CD4-positive, alpha-beta memory T cell (primary cell): ENCODE measurements at regions not wholly inside any gene's neighbourhood (a gene's known extent, or its start where the extent isn't known, plus 50 kb on each side); places are given as distances from the start of the nearest gene placed in this dataset.

Source experiments
- CTCF ChIA-PET: fragments of 350-600 bp; sonication (Branson Sonifier 250); formaldehyde crosslinking; loops from one replicate; lab custom pipeline; 2021; ENCODE audit warnings: inconsistent platforms; ENCODE audit not compliant: partially characterized antibody; lab: Charles Lee
- POLR2A ChIA-PET: fragments of 350-600 bp; sonication (Branson Sonifier 250); formaldehyde crosslinking; loops from one replicate; lab custom pipeline; 2021; ENCODE audit not compliant: partially characterized antibody; lab: Charles Lee
- DNase-seq, 5 donors: peaks; one replicate each; pipeline versions ENCODE4 v3.0.0 to v3.0.0-alpha.2; 2020 to 2022; ENCODE audit warnings: mixed read lengths in 1 of 5
- H3K27ac ChIP-seq: one replicate; pipeline ENCODE4 v1.7.0; 2013; ENCODE audit warnings: low read depth, low read length
- H3K27me3 ChIP-seq: 2 replicates; pipeline ENCODE4 v1.7.0; 2013; ENCODE audit warnings: mild to moderate bottlenecking, low read length, moderate library complexity; ENCODE audit not compliant: insufficient read depth
- H3K36me3 ChIP-seq: 2 replicates; pipeline ENCODE4 v1.7.0; 2013; ENCODE audit warnings: mild to moderate bottlenecking, low read length, moderate library complexity; ENCODE audit not compliant: insufficient read depth
- H3K4me1 ChIP-seq: 2 replicates; pipeline ENCODE4 v1.7.0; 2013; ENCODE audit warnings: mild to moderate bottlenecking, low read length, moderate library complexity; ENCODE audit not compliant: insufficient read depth
- H3K4me3 ChIP-seq, 2 donors: one replicate each; pipeline ENCODE4 v1.7.0; 2013; ENCODE audit warnings: low read length in 2 of 2, mild to moderate bottlenecking in 1 of 2
- H3K9me3 ChIP-seq, 2 donors: one replicate each; pipeline ENCODE4 v1.7.0; 2013; ENCODE audit warnings: low read length in 2 of 2, control low read depth in 1 of 2; ENCODE audit not compliant: control insufficient read depth in 1 of 2
- H3K27ac Mint-ChIP-seq, 7 donors: one replicate each; pipeline ENCODE4 v1.8.0; 2020 to 2021; ENCODE audit warnings: mixed read lengths in 7 of 7, mild to moderate bottlenecking in 6 of 7, inconsistent platforms in 3 of 7, moderate library complexity in 3 of 7
- H3K27me3 Mint-ChIP-seq, 2 donors: one replicate each; pipeline ENCODE4 v1.8.0; 2020 to 2021; ENCODE audit warnings: mixed read lengths in 2 of 2
- H3K36me3 Mint-ChIP-seq, 2 donors: one replicate each; pipeline ENCODE4 v1.8.0; 2020 to 2021; ENCODE audit warnings: mixed read lengths in 2 of 2, inconsistent platforms in 1 of 2, mild to moderate bottlenecking in 1 of 2
- H3K4me1 Mint-ChIP-seq, 4 donors: one replicate each; pipeline ENCODE4 v1.8.0; 2020 to 2021; ENCODE audit warnings: mixed read lengths in 4 of 4, mild to moderate bottlenecking in 1 of 4
- H3K4me3 Mint-ChIP-seq, 8 donors: one replicate each; pipeline ENCODE4 v1.8.0; 2020 to 2021; ENCODE audit warnings: mixed read lengths in 8 of 8, mild to moderate bottlenecking in 7 of 8, moderate library complexity in 6 of 8, inconsistent platforms in 3 of 8
- H3K9me3 Mint-ChIP-seq, 8 donors: one replicate each; pipeline ENCODE4 v1.8.0; 2020 to 2021; ENCODE audit warnings: mixed read lengths in 8 of 8, mild to moderate bottlenecking in 5 of 8, inconsistent platforms in 3 of 8, moderate library complexity in 1 of 8
- intact Hi-C: fragments of 100-400 bp; cut with micrococcal nuclease; formaldehyde crosslinking; loops from one replicate; pipeline ENCODE4 v1.15.1; 2023

DNA sequence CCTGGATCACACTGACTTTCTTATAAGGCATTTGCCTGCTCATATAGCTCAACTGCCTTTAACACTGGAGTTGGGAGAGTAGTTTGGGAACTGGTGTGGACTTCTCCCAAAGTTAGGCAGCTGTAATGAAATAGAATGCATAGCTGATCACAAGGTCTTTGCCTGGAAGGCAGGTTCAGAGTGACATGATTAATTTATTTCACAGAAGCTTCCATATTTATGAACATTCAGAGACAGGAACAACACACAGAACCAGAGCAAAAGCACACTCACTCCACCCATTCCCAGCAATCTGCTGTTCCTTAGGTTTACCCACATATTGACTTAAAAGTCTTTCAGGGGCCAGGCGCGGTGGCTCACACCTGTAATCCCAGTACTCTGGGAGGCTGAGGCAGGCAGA lies 234.2 kb downstream of the REEP3 start:
- Mint-ChIP-seq H3K27me3 (peaks cover 11 to 12% of the 10 kb centered on the region in 2 donors), H3K4me3 (no peak overlapping the region), H3K27ac (peak overlapping the region in 1 of 7 donors; percentile 25), H3K9me3 (peaks cover 0 to 2% (median 0%) of the 10 kb centered on the region in 8 donors), H3K36me3 (no peaks in the 10 kb centered on the region), H3K4me1 (no peaks in the 10 kb centered on the region)
- ChIA-PET POLR2A (no interaction called here), CTCF (no interaction called here)
- intact Hi-C loops, result no loop called here
- no peaks in the 10 kb centered on the region for H3K36me3 ChIP-seq
- no peaks in the 10 kb centered on the region for H3K4me1 ChIP-seq
- no peak for DNase-seq
- H3K9me3 ChIP-seq, result no peaks in the 10 kb centered on the region
- H3K27ac ChIP-seq, result no peak overlapping the region
- H3K27me3 ChIP-seq, result no peaks in the 10 kb centered on the region
- H3K4me3 ChIP-seq, result no peak overlapping the region

DNA sequence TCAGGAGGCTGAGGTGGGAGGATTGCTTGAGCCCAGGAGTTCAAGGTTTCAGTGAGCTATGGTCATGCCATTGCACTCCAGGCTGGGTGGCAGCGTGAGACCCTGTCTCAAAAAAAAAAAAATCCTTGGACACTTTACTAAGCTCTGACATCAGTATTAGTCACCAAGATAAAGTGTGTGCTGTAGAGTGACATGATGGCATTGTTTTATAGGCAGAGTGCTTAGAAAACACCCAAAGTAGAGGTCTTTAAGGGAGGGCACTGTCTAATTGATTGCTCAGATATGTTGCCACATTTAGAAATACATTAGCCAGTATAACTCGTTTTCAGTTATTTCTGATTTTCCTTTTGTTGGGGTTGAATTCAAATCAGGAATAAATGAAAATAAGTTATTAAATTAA lies 235.9 kb downstream of the REEP3 start:
- Histone ChIP-seq H3K27ac (no peak overlapping the region), H3K9me3 (no peaks in the 10 kb centered on the region), H3K4me1 (no peaks in the 10 kb centered on the region), H3K4me3 (no peak overlapping the region), H3K27me3 (no peaks in the 10 kb centered on the region), H3K36me3 (no peaks in the 10 kb centered on the region)
- ChIA-PET POLR2A (no interaction called here), CTCF (interaction anchor here (1.4 kb wide), 1 partner anchor 10 kb away, joined by 4 read pairs; no protein-coding TSS in a partner anchor)
- H3K4me1 Mint-ChIP-seq, result no peaks in the 10 kb centered on the region
- no peak overlapping the region for H3K27ac Mint-ChIP-seq
- peaks cover 0 to 2% (median 0%) of the 10 kb centered on the region in 8 donors for H3K9me3 Mint-ChIP-seq
- intact Hi-C loops, result no loop called here
- H3K4me3 Mint-ChIP-seq, result no peak overlapping the region
- DNase-seq, result no peak
- H3K27me3 Mint-ChIP-seq, result peaks cover 11 to 13% of the 10 kb centered on the region in 2 donors
- no peaks in the 10 kb centered on the region for H3K36me3 Mint-ChIP-seq

DNA sequence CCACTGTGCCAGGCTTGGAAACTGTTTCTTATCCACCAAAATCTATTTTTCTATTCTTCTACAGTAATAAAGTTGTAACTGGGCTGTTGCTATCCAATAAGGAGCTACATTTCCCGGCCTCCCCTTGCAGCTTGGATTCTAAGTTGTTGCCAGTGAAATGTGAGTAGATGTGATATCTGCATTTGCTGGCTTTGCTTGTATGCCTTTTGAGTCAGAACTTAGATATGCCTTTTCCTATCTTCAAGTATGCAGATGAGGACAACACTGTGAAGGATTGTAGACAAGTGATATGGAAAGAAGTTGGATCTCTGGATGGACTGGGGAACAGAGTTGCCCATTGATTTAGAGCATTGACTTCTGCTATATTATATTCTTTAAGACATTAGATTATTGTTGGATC lies 236.9 kb downstream of the REEP3 start:
- H3K4me3 ChIP-seq, result no peak overlapping the region
- H3K27ac ChIP-seq, result no peak overlapping the region
- no peaks in the 10 kb centered on the region for H3K36me3 ChIP-seq
- intact Hi-C loops, result no loop called here
- CTCF ChIA-PET, result interaction anchor here (1.4 to 1.5 kb wide), 2 partner anchors 9 to 591 kb away, joined by 4 read pairs; no protein-coding TSS in a partner anchor
- peaks cover 11% of the 10 kb centered on the region in 2 donors for H3K27me3 Mint-ChIP-seq
- H3K36me3 Mint-ChIP-seq, result no peaks in the 10 kb centered on the region
- H3K4me1 ChIP-seq, result no peaks in the 10 kb centered on the region
- no peak overlapping the region for H3K4me3 Mint-ChIP-seq
- no peak for DNase-seq
- H3K9me3 ChIP-seq, result no peaks in the 10 kb centered on the region
- POLR2A ChIA-PET, result no interaction called here
- no peaks in the 10 kb centered on the region for H3K27me3 ChIP-seq
- peaks cover 0 to 2% (median 0%) of the 10 kb centered on the region in 8 donors for H3K9me3 Mint-ChIP-seq
- peak overlapping the region in 1 of 7 donors; percentile 18 for H3K27ac Mint-ChIP-seq
- H3K4me1 Mint-ChIP-seq, result no peaks in the 10 kb centered on the region

DNA sequence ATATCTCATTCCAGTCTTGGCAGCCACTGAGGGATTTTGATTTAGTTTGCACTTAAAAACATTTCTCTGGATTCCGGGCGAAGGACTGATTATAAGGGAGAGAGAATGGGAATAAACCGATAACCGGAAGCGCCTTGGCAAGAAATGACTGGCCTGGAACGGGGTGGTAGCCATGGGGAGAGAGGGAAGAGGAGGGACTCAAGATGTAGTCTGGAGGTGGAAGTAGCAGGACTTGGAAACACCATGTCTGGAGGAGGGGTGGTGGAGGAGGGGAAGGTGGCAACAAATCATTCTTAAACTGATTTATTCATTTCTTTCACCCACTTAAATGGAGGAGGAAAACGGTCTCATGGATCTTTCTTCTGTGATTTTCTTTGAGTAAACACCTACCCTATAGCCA lies 238.1 kb downstream of the REEP3 start:
- peaks cover 0 to 2% (median 0%) of the 10 kb centered on the region in 8 donors for H3K9me3 Mint-ChIP-seq

DNA sequence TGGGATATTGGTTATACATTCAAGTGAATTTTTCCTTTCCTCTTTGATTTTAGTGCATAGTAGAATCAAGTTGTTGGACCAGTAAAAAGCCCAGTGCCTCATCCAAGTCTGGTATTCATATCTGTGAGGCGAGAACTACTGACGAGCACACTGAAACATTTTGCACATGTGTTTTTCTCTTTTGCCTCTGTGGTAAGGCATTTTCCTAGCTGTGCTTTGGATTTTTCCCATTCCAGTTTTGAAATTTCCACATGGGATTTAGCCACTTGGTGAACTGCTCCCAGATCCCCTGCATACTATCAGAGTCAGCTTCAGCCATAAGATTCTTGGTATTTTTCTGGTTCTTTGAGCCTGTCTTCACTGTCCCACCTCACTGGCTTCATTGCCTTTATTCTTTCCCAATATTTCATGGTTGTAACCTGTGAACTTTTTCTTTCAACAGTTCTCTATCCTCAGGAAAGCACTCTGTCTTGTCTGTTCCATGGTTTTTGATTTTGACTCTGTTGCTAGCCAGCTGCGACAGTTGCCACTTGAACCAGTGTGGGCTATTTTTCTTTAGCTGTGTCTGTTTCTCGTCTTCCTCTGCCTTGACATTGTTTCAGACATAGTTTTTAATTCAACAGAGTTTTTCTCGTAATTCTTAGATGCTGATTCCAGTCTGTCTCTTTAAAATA lies 239.0 kb downstream of the REEP3 start:
- Histone ChIP-seq H3K9me3 (no peaks in the 10 kb centered on the region), H3K4me1 (no peaks in the 10 kb centered on the region), H3K27me3 (no peaks in the 10 kb centered on the region), H3K27ac (no peak overlapping the region), H3K4me3 (no peak overlapping the region), H3K36me3 (no peaks in the 10 kb centered on the region)
- no peaks in the 10 kb centered on the region for H3K36me3 Mint-ChIP-seq
- ChIA-PET CTCF (no interaction called here), POLR2A (no interaction called here)
- H3K9me3 Mint-ChIP-seq, result no peaks in the 10 kb centered on the region
- DNase-seq, result no peak
- H3K4me3 Mint-ChIP-seq, result no peak overlapping the region
- H3K4me1 Mint-ChIP-seq, result no peaks in the 10 kb centered on the region
- no peak overlapping the region for H3K27ac Mint-ChIP-seq
- peaks cover 8 to 13% of the 10 kb centered on the region in 2 donors for H3K27me3 Mint-ChIP-seq
- intact Hi-C loops, result no loop called here

More for the DNA sequence above, 238.1 kb downstream of the REEP3 start:
- Histone ChIP-seq H3K27me3 (no peaks in the 10 kb centered on the region), H3K36me3 (no peaks in the 10 kb centered on the region), H3K4me3 (no peak overlapping the region), H3K9me3 (no peaks in the 10 kb centered on the region), H3K27ac (no peak overlapping the region), H3K4me1 (no peaks in the 10 kb centered on the region)
- POLR2A ChIA-PET, result no interaction called here
- no peaks in the 10 kb centered on the region for H3K36me3 Mint-ChIP-seq
- H3K4me3 Mint-ChIP-seq, result no peak overlapping the region
- intact Hi-C loops, result no loop called here
- no peak overlapping the region for H3K27ac Mint-ChIP-seq
- DNase-seq, result no peak
- peaks cover 8 to 12% of the 10 kb centered on the region in 2 donors for H3K27me3 Mint-ChIP-seq
- no peaks in the 10 kb centered on the region for H3K4me1 Mint-ChIP-seq
- CTCF ChIA-PET, result no interaction called here

DNA sequence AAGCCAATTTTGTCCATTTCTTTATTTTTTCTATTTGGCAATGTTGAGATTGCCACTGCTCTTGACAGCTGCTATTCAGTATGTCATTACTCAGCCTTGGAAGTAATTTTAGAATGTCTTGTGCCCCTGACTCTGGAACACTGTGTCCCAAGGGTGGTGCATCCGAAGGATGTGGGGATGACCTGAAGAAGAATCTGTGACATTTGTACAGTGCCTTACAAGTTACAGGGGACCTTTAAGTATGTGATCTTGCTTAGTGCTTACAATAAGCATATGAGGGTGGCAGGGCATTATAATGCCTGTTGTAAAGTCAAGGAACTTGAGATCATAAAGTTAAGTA lies 239.5 kb downstream of the REEP3 start:
- no peak for DNase-seq
- Mint-ChIP-seq H3K4me1 (no peaks in the 10 kb centered on the region), H3K27ac (no peak overlapping the region), H3K36me3 (no peaks in the 10 kb centered on the region), H3K9me3 (no peaks in the 10 kb centered on the region), H3K27me3 (peaks cover 8 to 10% of the 10 kb centered on the region in 2 donors), H3K4me3 (no peak overlapping the region)
- intact Hi-C loops, result no loop called here
- H3K4me1 ChIP-seq, result no peaks in the 10 kb centered on the region
- CTCF ChIA-PET, result no interaction called here
- H3K27me3 ChIP-seq, result no peaks in the 10 kb centered on the region
- POLR2A ChIA-PET, result no interaction called here
- H3K36me3 ChIP-seq, result no peaks in the 10 kb centered on the region
- H3K27ac ChIP-seq, result no peak overlapping the region
- H3K4me3 ChIP-seq, result no peak overlapping the region
- no peaks in the 10 kb centered on the region for H3K9me3 ChIP-seq

DNA sequence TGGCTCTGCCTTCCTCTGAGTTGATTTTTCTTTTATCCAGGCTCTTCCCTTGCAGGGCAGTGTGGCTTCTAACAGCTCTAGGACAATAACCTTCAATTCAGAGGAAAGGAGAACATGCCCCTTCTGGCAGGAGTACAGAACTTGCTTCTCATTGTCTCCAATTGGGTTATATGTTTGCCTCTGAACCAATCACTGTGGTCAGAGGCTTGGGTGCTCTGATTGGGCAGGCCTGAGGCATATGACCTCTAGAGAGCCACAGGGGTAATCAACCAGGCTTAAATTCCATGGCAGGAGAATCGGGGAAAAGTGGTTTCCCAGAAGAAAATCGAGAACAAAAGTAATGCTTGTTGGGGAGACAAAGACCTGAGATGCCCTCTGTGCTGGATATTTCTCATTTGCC lies 240.0 kb downstream of the REEP3 start:
- no peaks in the 10 kb centered on the region for H3K9me3 ChIP-seq
- DNase-seq, result no peak
- intact Hi-C loops, result no loop called here
- H3K4me1 ChIP-seq, result no peaks in the 10 kb centered on the region
- no peaks in the 10 kb centered on the region for H3K27me3 ChIP-seq
- POLR2A ChIA-PET, result no interaction called here
- Mint-ChIP-seq H3K27me3 (peaks cover 8 to 10% of the 10 kb centered on the region in 2 donors), H3K4me3 (no peak overlapping the region), H3K9me3 (no peaks in the 10 kb centered on the region), H3K4me1 (no peaks in the 10 kb centered on the region), H3K27ac (no peak overlapping the region), H3K36me3 (no peaks in the 10 kb centered on the region)
- CTCF ChIA-PET, result interaction anchor here (1.4 kb wide), 1 partner anchor 41 kb away, joined by 4 read pairs; no protein-coding TSS in a partner anchor
- no peak overlapping the region for H3K27ac ChIP-seq
- no peak overlapping the region for H3K4me3 ChIP-seq
- H3K36me3 ChIP-seq, result no peaks in the 10 kb centered on the region
